Thyroid gland (tissue), 4 donors: ENCODE measurements at regions not wholly inside any gene's neighbourhood (a gene's known extent, or its start where the extent isn't known, plus 50 kb on each side); places are given as distances from the start of the nearest gene placed in this dataset.

Source experiments
- POLR2A ChIP-seq, 2 donors: fragments of 450-650 bp; IDR thresholded peaks; one replicate each; pipeline ENCODE4 v1.6.1; 2017; ENCODE audit warnings: antibody characterized with exemption in 2 of 2, mild to moderate bottlenecking in 2 of 2, moderate library complexity in 1 of 2
- TF ChIP-seq, protein P1 (sequence below), 6 experiments: fragments of 200-600 bp in 3 of 6; fragments of 450-650 bp in 3 of 6; sonication (generic) in 3 of 6; IDR thresholded peaks; one replicate each; pipeline ENCODE4 v1.5.1; 2016 to 2019; ENCODE audit warnings: antibody characterized with exemption in 6 of 6, mild to moderate bottlenecking in 2 of 6, inconsistent platforms in 1 of 6, moderate library complexity in 1 of 6

DNA sequence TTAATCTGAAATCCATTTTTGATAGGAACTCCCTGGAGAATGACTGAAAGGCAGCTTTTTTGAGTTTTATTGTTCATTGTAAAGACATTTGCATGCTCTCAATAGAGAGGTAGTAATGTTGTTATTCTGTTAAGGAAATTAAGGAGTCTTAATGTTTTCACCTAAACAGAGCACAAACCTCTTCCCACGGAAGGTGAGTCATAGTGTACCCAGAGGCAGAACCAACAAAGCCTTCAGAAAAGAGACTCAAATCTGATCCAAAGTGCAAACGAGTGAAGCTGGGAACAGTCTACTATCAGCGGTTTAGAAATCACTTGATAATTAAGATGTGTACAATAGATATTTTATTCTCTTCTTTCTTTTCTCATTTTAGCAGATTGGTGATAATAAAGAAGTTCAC lies 470.5 kb downstream of the PLK2 start:
- no peak for TF ChIP-seq POLR2A (IDR thresholded peaks at IDR 0.05)
- TF ChIP-seq, protein P1, sequence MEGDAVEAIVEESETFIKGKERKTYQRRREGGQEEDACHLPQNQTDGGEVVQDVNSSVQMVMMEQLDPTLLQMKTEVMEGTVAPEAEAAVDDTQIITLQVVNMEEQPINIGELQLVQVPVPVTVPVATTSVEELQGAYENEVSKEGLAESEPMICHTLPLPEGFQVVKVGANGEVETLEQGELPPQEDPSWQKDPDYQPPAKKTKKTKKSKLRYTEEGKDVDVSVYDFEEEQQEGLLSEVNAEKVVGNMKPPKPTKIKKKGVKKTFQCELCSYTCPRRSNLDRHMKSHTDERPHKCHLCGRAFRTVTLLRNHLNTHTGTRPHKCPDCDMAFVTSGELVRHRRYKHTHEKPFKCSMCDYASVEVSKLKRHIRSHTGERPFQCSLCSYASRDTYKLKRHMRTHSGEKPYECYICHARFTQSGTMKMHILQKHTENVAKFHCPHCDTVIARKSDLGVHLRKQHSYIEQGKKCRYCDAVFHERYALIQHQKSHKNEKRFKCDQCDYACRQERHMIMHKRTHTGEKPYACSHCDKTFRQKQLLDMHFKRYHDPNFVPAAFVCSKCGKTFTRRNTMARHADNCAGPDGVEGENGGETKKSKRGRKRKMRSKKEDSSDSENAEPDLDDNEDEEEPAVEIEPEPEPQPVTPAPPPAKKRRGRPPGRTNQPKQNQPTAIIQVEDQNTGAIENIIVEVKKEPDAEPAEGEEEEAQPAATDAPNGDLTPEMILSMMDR (IDR thresholded peaks at IDR 0.05), result no peak
